AG09309 (cell line): ENCODE measurements at regions not wholly inside any gene's neighbourhood (a gene's known extent, or its start where the extent isn't known, plus 50 kb on each side); places are given as distances from the start of the nearest gene placed in this dataset.

Source experiments
- DNase-seq: peaks from one replicate; pipeline ENCODE4 v3.0.0-alpha.2; 2010; ENCODE audit warnings: low read depth
- H3K4me3 ChIP-seq: 2 replicates; pipeline ENCODE4 v1.5.1; 2011; ENCODE audit warnings: mild to moderate bottlenecking, low read depth, low read length, moderate library complexity; ENCODE audit not compliant: control insufficient read depth
- TF ChIP-seq, protein P1 (sequence below): IDR thresholded peaks from 2 replicates; pipeline ENCODE4 v1.5.1; 2011; ENCODE audit warnings: mild to moderate bottlenecking, low read depth, low read length, inconsistent platforms; ENCODE audit not compliant: insufficient read depth, control insufficient read depth; ENCODE audit errors: missing control alignments

DNA sequence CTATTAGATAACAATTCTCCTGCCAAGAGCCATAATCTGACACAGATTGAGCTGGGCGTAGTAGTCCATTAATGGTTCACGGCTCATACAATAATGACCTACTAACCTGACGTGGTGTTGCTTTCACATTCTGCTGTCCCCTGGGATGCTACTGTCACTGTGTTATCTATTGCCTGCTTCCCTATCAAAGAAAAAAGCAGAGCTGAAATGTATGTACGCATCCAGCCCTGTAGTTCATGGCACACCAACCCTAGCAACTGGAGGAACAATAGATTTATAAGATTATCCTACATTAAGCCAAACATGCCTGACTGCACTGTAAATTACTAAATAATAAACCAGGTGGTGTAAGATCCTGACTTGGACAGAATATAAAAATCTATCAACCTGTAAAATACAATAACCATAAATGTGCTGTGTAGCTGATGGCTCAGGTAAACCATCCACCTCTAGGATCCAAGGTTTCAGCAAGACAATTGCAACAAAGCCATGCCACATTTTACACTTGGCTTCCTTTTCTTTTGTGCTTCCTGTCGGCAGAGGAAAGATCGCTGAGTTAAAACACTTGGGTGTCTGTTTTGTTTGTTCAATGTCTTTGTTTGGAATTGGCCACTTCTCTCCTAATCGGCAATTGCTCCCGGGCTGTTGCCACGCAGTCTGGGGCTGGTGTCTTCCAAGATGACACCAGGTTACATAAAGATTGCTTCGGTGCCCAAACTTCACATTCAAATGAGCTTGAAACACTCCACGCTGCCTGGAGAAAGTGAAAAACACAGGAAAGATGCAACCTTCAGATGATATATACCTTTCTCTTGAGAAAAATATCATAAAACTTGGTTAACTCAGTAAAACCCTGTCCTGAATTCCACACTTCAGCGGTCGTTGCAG is 143.9 kb upstream of the MGMT start:
- DNase-seq: no peak
- H3K4me3 ChIP-seq: no peak overlapping the region

DNA sequence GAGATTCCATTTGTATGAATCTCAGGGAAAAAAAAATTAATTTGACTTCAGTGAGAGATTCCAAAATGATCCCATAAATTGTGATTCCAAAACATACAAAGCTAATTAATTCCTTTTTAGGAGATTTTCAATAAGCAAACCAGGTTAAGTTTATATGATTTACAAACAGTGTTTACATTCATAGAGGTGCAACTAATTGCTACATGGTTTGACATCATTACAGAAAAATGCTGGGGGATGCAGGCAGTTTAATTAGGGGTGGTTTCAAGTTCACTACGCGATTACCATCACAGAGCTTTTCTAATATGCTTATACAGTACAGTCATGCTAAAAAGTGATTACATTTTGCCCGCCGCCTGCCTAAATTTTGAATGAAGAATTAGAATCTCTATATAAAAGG is 143.2 kb upstream of the MGMT start:
- no peak overlapping the region for H3K4me3 ChIP-seq
- TF ChIP-seq, protein P1, sequence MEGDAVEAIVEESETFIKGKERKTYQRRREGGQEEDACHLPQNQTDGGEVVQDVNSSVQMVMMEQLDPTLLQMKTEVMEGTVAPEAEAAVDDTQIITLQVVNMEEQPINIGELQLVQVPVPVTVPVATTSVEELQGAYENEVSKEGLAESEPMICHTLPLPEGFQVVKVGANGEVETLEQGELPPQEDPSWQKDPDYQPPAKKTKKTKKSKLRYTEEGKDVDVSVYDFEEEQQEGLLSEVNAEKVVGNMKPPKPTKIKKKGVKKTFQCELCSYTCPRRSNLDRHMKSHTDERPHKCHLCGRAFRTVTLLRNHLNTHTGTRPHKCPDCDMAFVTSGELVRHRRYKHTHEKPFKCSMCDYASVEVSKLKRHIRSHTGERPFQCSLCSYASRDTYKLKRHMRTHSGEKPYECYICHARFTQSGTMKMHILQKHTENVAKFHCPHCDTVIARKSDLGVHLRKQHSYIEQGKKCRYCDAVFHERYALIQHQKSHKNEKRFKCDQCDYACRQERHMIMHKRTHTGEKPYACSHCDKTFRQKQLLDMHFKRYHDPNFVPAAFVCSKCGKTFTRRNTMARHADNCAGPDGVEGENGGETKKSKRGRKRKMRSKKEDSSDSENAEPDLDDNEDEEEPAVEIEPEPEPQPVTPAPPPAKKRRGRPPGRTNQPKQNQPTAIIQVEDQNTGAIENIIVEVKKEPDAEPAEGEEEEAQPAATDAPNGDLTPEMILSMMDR: no peak
- no peak for DNase-seq

More for the DNA sequence above, 143.9 kb upstream of the MGMT start:
- TF ChIP-seq, protein P1: no peak

DNA sequence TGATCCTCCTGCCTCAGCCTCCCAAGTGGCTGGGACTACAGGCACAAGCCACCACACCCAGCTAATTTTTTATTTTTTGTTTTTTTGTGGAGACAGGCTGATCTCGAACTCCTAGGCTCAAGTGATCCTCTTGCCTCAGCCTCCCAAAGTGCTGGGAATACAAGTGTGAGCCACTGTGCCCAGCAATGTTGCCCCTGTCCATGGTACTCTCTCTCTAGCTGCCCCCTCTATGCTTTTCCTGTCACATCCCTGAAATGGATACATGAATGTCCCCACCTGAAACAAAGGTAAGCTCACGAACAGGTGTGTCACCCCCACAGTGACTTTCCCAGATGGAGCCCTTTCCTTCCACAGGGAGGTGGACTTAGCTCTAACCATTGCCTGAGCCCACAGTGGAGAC is 141.1 kb upstream of the MGMT start:
- TF ChIP-seq, protein P1: no peak
- H3K4me3 ChIP-seq: no peak overlapping the region
- no peak for DNase-seq

DNA sequence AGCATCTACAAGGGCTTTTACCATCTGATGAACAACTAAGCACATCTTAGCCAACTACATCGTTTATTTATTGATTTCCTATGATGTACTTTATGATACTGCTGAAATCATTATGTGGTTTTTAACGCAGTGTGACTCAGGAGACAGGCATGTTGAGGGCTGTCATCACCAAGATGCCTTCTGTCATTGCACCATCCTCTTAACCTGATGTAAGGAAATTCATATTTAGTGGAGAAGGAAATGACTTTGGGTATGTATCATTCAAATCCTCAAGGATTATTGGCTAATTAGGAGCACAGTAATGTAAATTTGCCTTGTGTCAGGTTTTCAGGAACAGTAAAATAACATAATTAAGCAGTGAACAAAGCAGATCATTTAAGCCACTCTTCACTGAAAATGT is 138.5 kb upstream of the MGMT start:
- TF ChIP-seq, protein P1: no peak
- H3K4me3 ChIP-seq: no peak overlapping the region
- no peak for DNase-seq

DNA sequence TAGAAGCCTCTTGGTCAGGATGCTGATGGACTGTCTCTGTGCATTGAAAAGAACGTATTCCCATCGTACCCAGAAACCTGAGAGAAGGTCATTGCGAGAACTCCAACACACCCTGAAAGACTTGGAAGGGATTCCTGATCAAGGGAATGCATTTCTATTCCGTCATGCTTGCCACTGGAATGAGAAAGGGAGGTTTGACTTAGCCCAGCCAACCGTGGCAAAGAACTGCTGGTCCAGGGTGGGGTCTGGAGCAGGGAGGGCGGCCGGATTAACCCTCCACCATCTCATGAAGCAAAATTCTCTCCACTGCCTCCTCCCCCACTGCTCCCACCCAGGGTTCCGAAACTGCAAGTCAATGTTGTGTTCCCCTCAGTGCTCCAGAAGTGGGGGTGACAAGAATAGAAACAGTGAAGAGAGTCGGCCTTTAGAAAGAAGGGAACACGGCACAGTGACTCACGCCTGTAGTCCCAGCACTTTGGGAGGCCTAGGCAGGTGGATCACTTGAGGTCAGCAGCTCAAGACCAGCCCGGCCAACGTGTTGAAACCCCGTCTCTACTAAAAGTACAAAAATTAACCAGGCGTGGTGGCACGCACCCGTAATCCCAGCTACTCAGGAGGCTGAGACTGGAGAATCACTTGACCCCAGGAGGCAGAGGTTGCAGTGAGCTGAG is 137.5 kb upstream of the MGMT start:
- TF ChIP-seq, protein P1: no peak
- no peak for DNase-seq
- H3K4me3 ChIP-seq: no peak overlapping the region

DNA sequence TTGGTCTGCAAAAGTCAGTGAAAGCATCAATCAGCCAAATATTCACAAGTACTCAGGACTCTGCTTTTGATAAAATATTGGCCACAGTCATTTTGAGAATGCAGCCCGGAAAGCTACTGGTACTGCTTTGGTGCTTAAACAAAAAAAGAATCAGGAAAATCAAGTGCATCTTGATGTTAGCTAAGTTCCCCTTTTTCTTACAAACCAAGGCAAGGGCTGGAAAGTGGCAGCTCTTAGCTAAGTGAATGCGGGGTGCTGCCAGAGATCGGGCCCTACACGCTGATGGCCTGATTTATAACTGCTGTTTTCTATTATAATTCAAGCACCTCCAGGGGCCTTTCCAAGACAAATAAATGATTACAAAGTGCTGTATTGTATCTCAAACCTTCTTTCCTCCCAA is 136.8 kb upstream of the MGMT start:
- TF ChIP-seq, protein P1: no peak
- DNase-seq: no peak
- no peak overlapping the region for H3K4me3 ChIP-seq
